IMR-90 (cell line): ENCODE measurements at regions not wholly inside any gene's neighbourhood (a gene's known extent, or its start where the extent isn't known, plus 50 kb on each side); places are given as distances from the start of the nearest gene placed in this dataset.

Experiments
- ATAC-seq: fragments of 200-7000 bp; cut with Tn5 transposase; 2 replicates; pipeline ENCODE4 v1.9.1; 2020; ENCODE audit warnings: low read depth, mild to moderate bottlenecking, moderate library complexity
- BruUV-seq: library from RNA; stranded (reverse); fragments of 400-500 nt; replicated peaks from 2 replicates; lab custom pipeline; 2021; lab: Mats Ljungman, UMichigan
- CTCF ChIA-PET: fragments of 300-600 bp; formaldehyde crosslinking; extraction: SDS; loops from one replicate; lab custom pipeline; 2021; ENCODE audit warnings: antibody characterized with exemption; lab: Yijun Ruan, JAX
- POLR2A ChIA-PET: fragments of 300-600 bp; sonication (Branson Sonifier 250); formaldehyde crosslinking; loops from one replicate; lab custom pipeline; 2022; ENCODE audit warnings: antibody characterized with exemption; ENCODE audit not compliant: unreplicated experiment; lab: Charles Lee
- DNase-seq: peaks from one replicate; pipeline ENCODE4 v3.0.0; 2013
- H2AFZ ChIP-seq: replicated peaks from 2 replicates; pipeline ENCODE3; 2013; ENCODE audit warnings: low read length, mild to moderate bottlenecking; ENCODE audit not compliant: poor library complexity
- H2AK5ac ChIP-seq: 2 replicates; pipeline ENCODE4 v1.6.1; 2013; ENCODE audit warnings: low read depth, low read length, inconsistent platforms
- H2AK9ac ChIP-seq: replicated peaks from 2 replicates; pipeline ENCODE3; 2013; ENCODE audit warnings: mild to moderate bottlenecking, low read depth, low read length, moderate library complexity; ENCODE audit not compliant: poor library complexity
- H2BK120ac ChIP-seq: 2 replicates; pipeline ENCODE4 v1.6.1; 2013; ENCODE audit warnings: low read depth, low read length, inconsistent platforms
- H2BK15ac ChIP-seq: 3 replicates; pipeline ENCODE4 v1.6.1; 2013; ENCODE audit warnings: low read depth, low read length, inconsistent platforms
- H2BK20ac ChIP-seq: 2 replicates; pipeline ENCODE4 v1.6.1; 2013; ENCODE audit warnings: low read depth, mild to moderate bottlenecking, inconsistent platforms, low read length, moderate library complexity
- H2BK5ac ChIP-seq: 2 replicates; pipeline ENCODE4 v1.6.1; 2013; ENCODE audit warnings: mild to moderate bottlenecking, low read depth, low read length, inconsistent platforms; ENCODE audit not compliant: poor library complexity, severe bottlenecking
- H3K14ac ChIP-seq: replicated peaks from 2 replicates; pipeline ENCODE4 v1.6.1; 2013; ENCODE audit warnings: low read depth, low read length, inconsistent platforms
- H3K18ac ChIP-seq: 2 replicates; pipeline ENCODE4 v1.6.1; 2013; ENCODE audit warnings: low read depth, low read length, control low read depth
- H3K23ac ChIP-seq: 2 replicates; pipeline ENCODE4 v1.6.1; 2013; ENCODE audit warnings: low read depth, low read length, inconsistent platforms
- H3K27ac ChIP-seq: 2 replicates; pipeline ENCODE4 v1.5.1; 2013; ENCODE audit warnings: mild to moderate bottlenecking, control low read depth, low read length; ENCODE audit not compliant: insufficient read depth
- H3K27me3 ChIP-seq: 2 replicates; pipeline ENCODE4 v1.6.1; 2013; ENCODE audit warnings: low read length; ENCODE audit not compliant: control insufficient read depth, insufficient read depth
- H3K36me3 ChIP-seq: 2 replicates; pipeline ENCODE4 v1.6.1; 2013; ENCODE audit warnings: low read length, mixed read lengths; ENCODE audit not compliant: control insufficient read depth, insufficient read depth
- H3K4ac ChIP-seq: 2 replicates; pipeline ENCODE4 v1.6.1; 2013; ENCODE audit warnings: low read depth, low read length, inconsistent platforms
- H3K4me1 ChIP-seq: 2 replicates; pipeline ENCODE4 v1.6.1; 2013; ENCODE audit warnings: low read length, mixed read lengths; ENCODE audit not compliant: control insufficient read depth, insufficient read depth
- H3K4me2 ChIP-seq: 2 replicates; pipeline ENCODE4 v1.6.1; 2013; ENCODE audit warnings: low read depth, mild to moderate bottlenecking, control low read depth, low read length, moderate library complexity
- H3K4me3 ChIP-seq: 2 replicates; pipeline ENCODE4 v1.5.1; 2013; ENCODE audit warnings: low read depth, mild to moderate bottlenecking, control low read depth, low read length, moderate library complexity; ENCODE audit not compliant: insufficient read depth
- H3K56ac ChIP-seq: 2 replicates; pipeline ENCODE4 v1.6.1; 2013; ENCODE audit warnings: low read length, inconsistent platforms; ENCODE audit not compliant: insufficient read depth; ENCODE audit errors: extremely low read depth
- H3K79me1 ChIP-seq, 2 experiments: 2 replicates each; pipeline ENCODE4 v1.6.1; 2013; ENCODE audit warnings: low read length in 2 of 2, inconsistent platforms in 1 of 2, low read depth in 1 of 2
- H3K9ac ChIP-seq: 2 replicates; pipeline ENCODE4 v1.6.1; 2013; ENCODE audit warnings: low read depth, low read length, control low read depth
- H3K9me1 ChIP-seq: 2 replicates; pipeline ENCODE4 v1.6.1; 2013; ENCODE audit warnings: low read length, inconsistent platforms; ENCODE audit not compliant: insufficient read depth
- H3K9me3 ChIP-seq: 2 replicates; pipeline ENCODE4 v1.6.1; 2013; ENCODE audit warnings: low read length; ENCODE audit not compliant: control insufficient read depth, insufficient read depth
- H4K20me1 ChIP-seq: 2 replicates; pipeline ENCODE4 v1.6.1; 2013; ENCODE audit warnings: low read length, inconsistent platforms; ENCODE audit not compliant: insufficient read depth
- H4K5ac ChIP-seq: 2 replicates; pipeline ENCODE4 v1.6.1; 2013; ENCODE audit warnings: mild to moderate bottlenecking, low read depth, low read length, control low read depth
- H4K8ac ChIP-seq, 2 experiments: 2 replicates each; pipeline ENCODE4 v1.6.1; 2013; ENCODE audit warnings: low read depth in 2 of 2, low read length in 2 of 2, control low read depth in 1 of 2, inconsistent platforms in 1 of 2
- H4K91ac ChIP-seq: 2 replicates; pipeline ENCODE4 v1.6.1; 2013; ENCODE audit warnings: low read depth, low read length, inconsistent platforms; ENCODE audit not compliant: insufficient read depth
- CHD1 ChIP-seq: IDR thresholded peaks from 2 replicates; pipeline ENCODE4 v1.6.1; 2012; ENCODE audit warnings: low read depth, low read length, improper control_type of control experiment
- CTCF ChIP-seq: conservative IDR thresholded peaks from 2 replicates; pipeline ENCODE4 v1.5.1; 2012; ENCODE audit warnings: mild to moderate bottlenecking, low read depth, low read length, improper control_type of control experiment
- ELK1 ChIP-seq: fragments of 150-350 bp; IDR thresholded peaks from 2 replicates; pipeline ENCODE4 v1.6.1; 2016; ENCODE audit warnings: low read depth, mild to moderate bottlenecking, low read length, moderate library complexity, borderline replicate concordance
- MAFK ChIP-seq: IDR thresholded peaks from 2 replicates; pipeline ENCODE4 v1.6.1; 2012; ENCODE audit warnings: low read depth, low read length, improper control_type of control experiment
- NFE2L2 ChIP-seq: fragments of 150-350 bp; IDR thresholded peaks from 2 replicates; pipeline ENCODE4 v1.6.1; 2016; ENCODE audit warnings: low read depth, mild to moderate bottlenecking, low read length
- SMC3 ChIP-seq: fragments of 150-350 bp; IDR thresholded peaks from 2 replicates; pipeline ENCODE4 v1.6.1; 2016; ENCODE audit warnings: low read depth, mild to moderate bottlenecking, antibody characterized with exemption, low read length, moderate library complexity
- WGBS, 2 experiments: methylation state at CpG; one replicate each; pipeline versions ENCODE4 v1.1.5 to v1.1.7; 2013; ENCODE audit warnings: missing lambda C conversion rate in 2 of 2; ENCODE audit not compliant: insufficient read length in 1 of 2; ENCODE audit errors: extremely low coverage in 2 of 2; 5-methylcytosine and 5-hydroxymethylcytosine counted together
- dilution Hi-C: fragments of 300-500 bp; cut with HindIII; formaldehyde crosslinking; loops from one replicate; pipeline ENCODE4 v1.14.3; 2018; ENCODE audit warnings: low sequenced_read_pairs; ENCODE audit not compliant: unreplicated experiment
- in situ Hi-C: fragments of 300-500 bp; cut with MboI; formaldehyde crosslinking; loops from 3 replicates; pipeline ENCODE4 v1.14.3; 2019; ENCODE audit warnings: low sequenced_read_pairs, inconsistent platforms, mixed read lengths
- intact Hi-C: fragments of 100-400 bp; cut with micrococcal nuclease; formaldehyde crosslinking; loops from 2 replicates; pipeline ENCODE4 v1.10.0; 2022

GRCh38 chr5:68093455-68094159, 121.9 kb upstream of the PIK3R1 start:
- H3K9ac ChIP-seq: no peak overlapping the region
- H3K27ac ChIP-seq: no peak overlapping the region
- H4K91ac ChIP-seq: no peak overlapping the region
- no peak overlapping the region for H3K14ac ChIP-seq
- H3K18ac ChIP-seq: no peak overlapping the region
- no peaks in the 10 kb centered on the region for H3K79me1 ChIP-seq
- no peak overlapping the region for H2AFZ ChIP-seq
- no peak overlapping the region for H2BK5ac ChIP-seq
- no peak overlapping the region for H2BK15ac ChIP-seq
- H3K4ac ChIP-seq: no peak overlapping the region
- no peak for ATAC-seq
- no peaks in the 10 kb centered on the region for H3K4me1 ChIP-seq
- intact Hi-C loops (no loop called here), dilution Hi-C loops (no loop called here), in situ Hi-C loops (no loop called here)
- H2AK5ac ChIP-seq: no peak overlapping the region
- no peaks in the 10 kb centered on the region for H4K20me1 ChIP-seq
- no peaks in the 10 kb centered on the region for H3K27me3 ChIP-seq
- H3K9me3 ChIP-seq: peaks cover 2% of the 10 kb centered on the region
- H3K9me1 ChIP-seq: no peaks in the 10 kb centered on the region
- H3K4me2 ChIP-seq: no peak overlapping the region
- H2BK20ac ChIP-seq: no peak overlapping the region
- no peaks in the 10 kb centered on the region for H3K36me3 ChIP-seq
- H4K5ac ChIP-seq: no peak overlapping the region
- no peak overlapping the region for H3K56ac ChIP-seq
- H2AK9ac ChIP-seq: no peak overlapping the region
- ChIA-PET CTCF (interaction anchor here (0.6 to 1.2 kb wide), 3 partner anchors 16 to 1107 kb away, joined by 3 to 6 read pairs (median 4); partner anchors contain the start of gene PIK3R1), POLR2A (no interaction called here)
- H3K4me3 ChIP-seq: no peak overlapping the region
- no peak overlapping the region for H4K8ac ChIP-seq
- no peak overlapping the region for H2BK120ac ChIP-seq
- no peak overlapping the region for H3K23ac ChIP-seq
- WGBS, 2 experiments: no CpG with 5 or more reads among the region's 3 CpGs
- DNase-seq: no peak
- TF ChIP-seq CTCF: no peak
- TF ChIP-seq NFE2L2: no peak
- no peak for TF ChIP-seq MAFK
- TF ChIP-seq SMC3: no peak
- no peak for TF ChIP-seq CHD1
- TF ChIP-seq ELK1: no peak
- BruUV-seq: no TSS peak
